HepG2 (cell line): ENCODE measurements at regions not wholly inside any gene's neighbourhood (a gene's known extent, or its start where the extent isn't known, plus 50 kb on each side); places are given as distances from the start of the nearest gene placed in this dataset.

Experiments
- CBX5 ChIP-seq: sonication (generic); formaldehyde crosslinking; IDR thresholded peaks from 2 replicates; pipeline ENCODE4 v1.4.0; 2020; ENCODE audit warnings: missing genetic modification reagents, borderline replicate concordance
- CEBPB ChIP-seq: IDR thresholded peaks from 2 replicates; pipeline ENCODE4 v1.6.1; 2011; ENCODE audit warnings: low read depth, low read length, improper control_type of control experiment, borderline replicate concordance
- GABPA ChIP-seq, 2 experiments: IDR thresholded peaks; 2 replicates each; pipeline ENCODE4 v1.6.1; 2011 to 2016; ENCODE audit warnings: low read depth in 2 of 2, low read length in 1 of 2, missing biosample characterization in 1 of 2, missing genetic modification characterization in 1 of 2
- HNF4G ChIP-seq, 2 experiments: sonication (generic) in 1 of 2; formaldehyde crosslinking in 1 of 2; IDR thresholded peaks; 2 replicates each; pipeline versions ENCODE4 v1.4.0 to v1.6.1; 2011 to 2020; ENCODE audit warnings: borderline replicate concordance in 2 of 2, low read depth in 2 of 2, mild to moderate bottlenecking in 2 of 2, low read length in 1 of 2, missing genetic modification reagents in 1 of 2, moderate library complexity in 1 of 2
- IRF2 ChIP-seq: IDR thresholded peaks from 2 replicates; pipeline ENCODE4 v1.6.1; 2018; ENCODE audit warnings: missing genetic modification reagents, missing compliant biosample characterization
- NFRKB ChIP-seq: fragments of 450-650 bp; IDR thresholded peaks from 2 replicates; pipeline ENCODE4 v1.6.1; 2017
- POLR2AphosphoS5 ChIP-seq: IDR thresholded peaks from 2 replicates; pipeline ENCODE4 v1.6.1; 2012; ENCODE audit warnings: low read depth, low read length
- SIN3A ChIP-seq: IDR thresholded peaks from 2 replicates; pipeline ENCODE4 v1.6.1; 2011; ENCODE audit warnings: low read depth, mild to moderate bottlenecking, control low read depth, low read length, borderline replicate concordance
- ZBTB8A ChIP-seq: sonication (generic); formaldehyde crosslinking; IDR thresholded peaks from 2 replicates; pipeline ENCODE4 v1.4.0; 2020; ENCODE audit warnings: mild to moderate bottlenecking, low read depth, missing genetic modification reagents, borderline replicate concordance
- TF ChIP-seq, protein P1 (sequence below): sonication (generic); formaldehyde crosslinking; IDR thresholded peaks from 2 replicates; pipeline ENCODE4 v1.5.0; 2020; ENCODE audit warnings: mild to moderate bottlenecking, missing genetic modification reagents, moderate library complexity
- TF ChIP-seq, protein P2 (sequence below): sonication (generic); formaldehyde crosslinking; IDR thresholded peaks from 2 replicates; pipeline ENCODE4 v1.5.0; 2020; ENCODE audit warnings: missing genetic modification reagents
- TF ChIP-seq, protein P3 (sequence below): sonication (generic); formaldehyde crosslinking; IDR thresholded peaks from 2 replicates; pipeline ENCODE4 v1.8.0; 2022; ENCODE audit warnings: missing genetic modification reagents, low read depth, mild to moderate bottlenecking, borderline replicate concordance

DNA sequence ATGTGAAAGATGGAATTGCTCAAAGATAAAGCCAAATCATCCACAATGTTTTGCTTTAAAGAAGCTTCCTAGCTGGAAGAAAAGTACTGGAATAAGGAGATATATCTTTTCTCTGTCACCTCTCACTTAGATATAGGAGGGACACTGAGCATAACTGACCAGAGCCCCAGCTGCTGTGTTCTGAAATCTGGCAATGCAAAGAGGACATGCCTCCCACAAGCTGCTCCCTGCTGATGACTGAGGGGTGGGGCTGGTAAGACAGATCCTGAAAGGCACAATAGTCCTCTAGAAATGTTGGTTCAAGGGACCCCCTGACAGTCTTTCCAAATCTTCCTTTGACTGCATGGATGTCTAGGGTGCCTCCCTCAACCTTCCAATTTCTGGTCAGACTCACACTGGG is 67.0 kb downstream of the SC5D start:
- TF ChIP-seq CEBPB, result no peak
- TF ChIP-seq CBX5 (CRISPR knock-in tag), result no peak
- TF ChIP-seq, protein P1, sequence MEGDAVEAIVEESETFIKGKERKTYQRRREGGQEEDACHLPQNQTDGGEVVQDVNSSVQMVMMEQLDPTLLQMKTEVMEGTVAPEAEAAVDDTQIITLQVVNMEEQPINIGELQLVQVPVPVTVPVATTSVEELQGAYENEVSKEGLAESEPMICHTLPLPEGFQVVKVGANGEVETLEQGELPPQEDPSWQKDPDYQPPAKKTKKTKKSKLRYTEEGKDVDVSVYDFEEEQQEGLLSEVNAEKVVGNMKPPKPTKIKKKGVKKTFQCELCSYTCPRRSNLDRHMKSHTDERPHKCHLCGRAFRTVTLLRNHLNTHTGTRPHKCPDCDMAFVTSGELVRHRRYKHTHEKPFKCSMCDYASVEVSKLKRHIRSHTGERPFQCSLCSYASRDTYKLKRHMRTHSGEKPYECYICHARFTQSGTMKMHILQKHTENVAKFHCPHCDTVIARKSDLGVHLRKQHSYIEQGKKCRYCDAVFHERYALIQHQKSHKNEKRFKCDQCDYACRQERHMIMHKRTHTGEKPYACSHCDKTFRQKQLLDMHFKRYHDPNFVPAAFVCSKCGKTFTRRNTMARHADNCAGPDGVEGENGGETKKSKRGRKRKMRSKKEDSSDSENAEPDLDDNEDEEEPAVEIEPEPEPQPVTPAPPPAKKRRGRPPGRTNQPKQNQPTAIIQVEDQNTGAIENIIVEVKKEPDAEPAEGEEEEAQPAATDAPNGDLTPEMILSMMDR (CRISPR knock-in tag), result no peak
- no peak for TF ChIP-seq IRF2 (CRISPR knock-in tag)
- TF ChIP-seq ZBTB8A, result no peak
- TF ChIP-seq GABPA (IDR thresholded peaks at IDR 0.05; ENCODE audit: low read depth, low read length), result no peak
- TF ChIP-seq GABPA (CRISPR knock-in tag; IDR thresholded peaks at IDR 0.05; ENCODE audit: low read depth), result no peak
- TF ChIP-seq POLR2AphosphoS5, result no peak
- TF ChIP-seq SIN3A, result no peak
- TF ChIP-seq, protein P2, sequence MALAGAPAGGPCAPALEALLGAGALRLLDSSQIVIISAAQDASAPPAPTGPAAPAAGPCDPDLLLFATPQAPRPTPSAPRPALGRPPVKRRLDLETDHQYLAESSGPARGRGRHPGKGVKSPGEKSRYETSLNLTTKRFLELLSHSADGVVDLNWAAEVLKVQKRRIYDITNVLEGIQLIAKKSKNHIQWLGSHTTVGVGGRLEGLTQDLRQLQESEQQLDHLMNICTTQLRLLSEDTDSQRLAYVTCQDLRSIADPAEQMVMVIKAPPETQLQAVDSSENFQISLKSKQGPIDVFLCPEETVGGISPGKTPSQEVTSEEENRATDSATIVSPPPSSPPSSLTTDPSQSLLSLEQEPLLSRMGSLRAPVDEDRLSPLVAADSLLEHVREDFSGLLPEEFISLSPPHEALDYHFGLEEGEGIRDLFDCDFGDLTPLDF, result no peak
- TF ChIP-seq, protein P3, sequence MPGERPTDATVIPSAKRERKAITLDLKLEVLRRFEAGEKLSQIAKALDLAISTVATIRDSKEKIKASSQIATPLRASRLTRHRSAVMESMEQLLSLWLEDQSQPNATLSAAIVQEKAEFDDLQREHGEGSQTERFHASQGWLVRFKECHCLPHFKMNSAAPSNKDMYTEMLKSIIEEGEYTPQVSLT (CRISPR knock-in tag), result no peak
- no peak for TF ChIP-seq HNF4G (IDR thresholded peaks at IDR 0.05; ENCODE audit: borderline replicate concordance, low read depth, low read length)
- TF ChIP-seq HNF4G (CRISPR knock-in tag; IDR thresholded peaks at IDR 0.05; ENCODE audit: borderline replicate concordance, low read depth), result no peak
- TF ChIP-seq NFRKB, result no peak
